Spleen (tissue), 7 donors: ENCODE measurements at regions not wholly inside any gene's neighbourhood (a gene's known extent, or its start where the extent isn't known, plus 50 kb on each side); places are given as distances from the start of the nearest gene placed in this dataset.

Experiments used
- POLR2A ChIP-seq, 3 donors: fragments of 450-650 bp; IDR thresholded peaks; one replicate each; pipeline ENCODE4 v1.5.1; 2017; ENCODE audit warnings: antibody characterized with exemption in 3 of 3, mild to moderate bottlenecking in 1 of 3
- TF ChIP-seq, protein P1 (sequence below), 11 experiments: fragments of 200-600 bp in 7 of 11; fragments of 450-650 bp in 4 of 11; sonication (generic) in 4 of 11; IDR thresholded peaks in 8 of 11; conservative IDR thresholded peaks in 3 of 11; 1 replicate in 7 of 11; 2 replicates in 4 of 11; pipeline versions ENCODE4 v1.4.0 to v1.8.0; 2016 to 2021; ENCODE audit warnings: antibody characterized with exemption in 11 of 11, inconsistent platforms in 4 of 11, mild to moderate bottlenecking in 1 of 11
- donor health status: DM: no; HTN: no; CAD: no; lungs with moderate emphysema.
- donor health status: DM: no; HTN: no; CAD: no.
- donor health status: DM: no; HTN: no; CAD: no.

DNA sequence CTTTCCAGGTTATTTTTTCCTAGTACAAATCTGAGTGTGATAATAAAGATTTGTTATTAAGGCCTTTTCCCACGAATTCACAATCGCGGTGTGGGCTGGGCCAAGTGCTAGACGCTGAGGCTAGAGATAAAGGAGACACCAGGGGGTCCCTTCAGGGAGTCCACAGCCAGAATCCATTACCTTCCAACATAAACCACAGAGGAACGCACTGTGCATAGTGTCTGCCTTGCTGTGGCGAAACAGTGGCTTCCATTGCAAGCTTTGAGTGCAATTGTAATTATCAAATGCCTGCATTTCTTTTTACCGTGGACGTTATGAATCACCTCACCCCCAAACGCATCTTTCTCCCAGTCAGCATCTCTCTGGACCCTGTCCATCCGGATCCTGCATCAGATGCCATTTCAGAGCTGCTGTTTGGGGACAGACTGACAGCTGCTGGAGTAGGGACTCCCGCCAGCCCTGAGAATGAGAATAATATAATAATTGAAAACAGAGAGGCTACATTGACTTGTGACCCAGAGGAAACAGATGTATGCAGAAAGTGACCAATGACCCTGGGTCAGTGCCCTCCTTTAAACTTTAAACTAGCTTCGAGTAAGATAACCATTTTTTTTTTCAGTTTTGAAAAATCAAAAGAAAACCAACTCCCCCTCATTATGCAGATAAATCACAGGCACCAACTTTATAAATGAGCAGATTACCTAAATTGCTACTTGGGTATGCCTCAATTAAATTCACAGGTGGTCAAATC, 456.2 kb upstream of the NRP1 start:
- TF ChIP-seq POLR2A (IDR thresholded peaks at IDR 0.05) = no peak
- TF ChIP-seq, protein P1, sequence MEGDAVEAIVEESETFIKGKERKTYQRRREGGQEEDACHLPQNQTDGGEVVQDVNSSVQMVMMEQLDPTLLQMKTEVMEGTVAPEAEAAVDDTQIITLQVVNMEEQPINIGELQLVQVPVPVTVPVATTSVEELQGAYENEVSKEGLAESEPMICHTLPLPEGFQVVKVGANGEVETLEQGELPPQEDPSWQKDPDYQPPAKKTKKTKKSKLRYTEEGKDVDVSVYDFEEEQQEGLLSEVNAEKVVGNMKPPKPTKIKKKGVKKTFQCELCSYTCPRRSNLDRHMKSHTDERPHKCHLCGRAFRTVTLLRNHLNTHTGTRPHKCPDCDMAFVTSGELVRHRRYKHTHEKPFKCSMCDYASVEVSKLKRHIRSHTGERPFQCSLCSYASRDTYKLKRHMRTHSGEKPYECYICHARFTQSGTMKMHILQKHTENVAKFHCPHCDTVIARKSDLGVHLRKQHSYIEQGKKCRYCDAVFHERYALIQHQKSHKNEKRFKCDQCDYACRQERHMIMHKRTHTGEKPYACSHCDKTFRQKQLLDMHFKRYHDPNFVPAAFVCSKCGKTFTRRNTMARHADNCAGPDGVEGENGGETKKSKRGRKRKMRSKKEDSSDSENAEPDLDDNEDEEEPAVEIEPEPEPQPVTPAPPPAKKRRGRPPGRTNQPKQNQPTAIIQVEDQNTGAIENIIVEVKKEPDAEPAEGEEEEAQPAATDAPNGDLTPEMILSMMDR (IDR thresholded peaks at IDR 0.05 in 8 of 11, conservative IDR thresholded peaks at IDR 0.05 in 3 of 11) = no peak
